GM12878 (cell line): ENCODE measurements at regions not wholly inside any gene's neighbourhood (a gene's known extent, or its start where the extent isn't known, plus 50 kb on each side); places are given as distances from the start of the nearest gene placed in this dataset.

Experiments used
- BRCA1 ChIP-seq: IDR thresholded peaks from 2 replicates; pipeline ENCODE4 v1.6.1; 2011; ENCODE audit warnings: low read depth, low read length, improper control_type of control experiment
- CEBPB ChIP-seq, 2 experiments: fragments of 150-350 bp in 1 of 2; IDR thresholded peaks; 2 replicates each; pipeline ENCODE4 v1.6.1; 2012 to 2014; ENCODE audit warnings: low read depth in 2 of 2, low read length in 2 of 2, borderline replicate concordance in 1 of 2, inconsistent platforms in 1 of 2
- CHD4 ChIP-seq: fragments of 200-600 bp; sonication (generic); IDR thresholded peaks from 2 replicates; pipeline ENCODE4 v1.6.1; 2016; ENCODE audit warnings: mild to moderate bottlenecking
- CTCF ChIP-seq, 3 experiments: IDR thresholded peaks in 2 of 3; conservative IDR thresholded peaks in 1 of 3; 2 replicates each; pipeline ENCODE4 v1.5.1; 2011; ENCODE audit warnings: low read depth in 3 of 3, low read length in 3 of 3, mild to moderate bottlenecking in 3 of 3, control low read depth in 2 of 3, moderate library complexity in 2 of 3, inconsistent platforms in 1 of 3, mixed read lengths in 1 of 3; ENCODE audit not compliant: control insufficient read depth in 2 of 3, insufficient read depth in 1 of 3; ENCODE audit errors: extremely low read depth in 1 of 3
- E2F8 ChIP-seq: fragments of 450-650 bp; IDR thresholded peaks from 2 replicates; pipeline ENCODE4 v1.6.1; 2018; ENCODE audit warnings: mild to moderate bottlenecking, low read depth, moderate library complexity; ENCODE audit not compliant: partially characterized antibody
- EP300 ChIP-seq, 2 experiments: fragments of 150-350 bp in 1 of 2; IDR thresholded peaks; 2 replicates each; pipeline ENCODE4 v1.6.1; 2011 to 2012; ENCODE audit warnings: low read depth in 2 of 2, low read length in 2 of 2, borderline replicate concordance in 1 of 2, improper control_type of control experiment in 1 of 2, inconsistent platforms in 1 of 2; ENCODE audit not compliant: control insufficient read depth in 1 of 2
- EZH2 ChIP-seq: IDR thresholded peaks from 2 replicates; pipeline ENCODE4 v1.6.1; 2012; ENCODE audit warnings: low read depth, mild to moderate bottlenecking, control low read depth, inconsistent platforms, low read length, borderline replicate concordance; ENCODE audit not compliant: control insufficient read depth
- POLR2AphosphoS5 ChIP-seq: IDR thresholded peaks from 2 replicates; pipeline ENCODE4 v1.6.1; 2011; ENCODE audit warnings: mild to moderate bottlenecking, low read length, inconsistent platforms

DNA sequence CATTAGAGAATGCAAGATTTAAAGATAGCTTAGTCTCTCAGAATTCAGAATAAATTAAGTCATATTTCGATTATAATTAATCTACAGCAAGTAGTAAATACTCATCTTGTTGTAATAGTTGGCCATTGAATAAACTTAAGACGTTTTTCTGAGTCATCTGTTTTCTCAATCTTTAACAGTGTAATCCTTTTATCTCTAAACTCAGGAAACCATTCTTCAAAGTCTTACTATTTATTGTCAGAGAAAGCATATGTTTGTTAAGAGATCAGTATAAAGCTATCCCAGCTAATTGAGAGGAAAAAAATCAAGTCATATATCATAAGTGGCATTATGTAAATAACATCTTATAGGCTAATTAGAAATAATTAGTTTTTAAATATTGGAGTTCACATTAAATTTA, 201.2 kb upstream of the ADAMTS5 start:
- TF ChIP-seq E2F8, result no peak
- no peak for TF ChIP-seq CHD4
- TF ChIP-seq BRCA1, result no peak
- no peak for TF ChIP-seq POLR2AphosphoS5
- TF ChIP-seq EZH2, result no peak
- TF ChIP-seq EP300 (IDR thresholded peaks at IDR 0.05; ENCODE audit: borderline replicate concordance in 1 of 2, control insufficient read depth in 1 of 2, low read depth in 2 of 2, low read length in 2 of 2), result no peak
- TF ChIP-seq CTCF (IDR thresholded peaks at IDR 0.05 in 2 of 3, conservative IDR thresholded peaks at IDR 0.05 in 1 of 3; ENCODE audit: control insufficient read depth in 2 of 3, extremely low read depth in 1 of 3, insufficient read depth in 1 of 3, low read depth in 3 of 3, low read length in 3 of 3), result no peak
- TF ChIP-seq CEBPB (IDR thresholded peaks at IDR 0.05; ENCODE audit: borderline replicate concordance in 1 of 2, low read depth in 2 of 2, low read length in 2 of 2), result no peak
